SK-N-SH (cell line): ENCODE measurements at regions not wholly inside any gene's neighbourhood (a gene's known extent, or its start where the extent isn't known, plus 50 kb on each side); places are given as distances from the start of the nearest gene placed in this dataset.

ENCODE experiments used
- CHD2 ChIP-seq: fragments of 150-350 bp; IDR thresholded peaks from 2 replicates; pipeline ENCODE4 v1.6.1; 2018; ENCODE audit warnings: low read length; ENCODE audit not compliant: partially characterized antibody
- CTCF ChIP-seq: fragments of 200-600 bp; sonication (generic); IDR thresholded peaks from 2 replicates; pipeline ENCODE4 v1.6.1; 2017; ENCODE audit warnings: antibody characterized with exemption, mild to moderate bottlenecking, moderate library complexity
- POLR2AphosphoS5 ChIP-seq: IDR thresholded peaks from 2 replicates; pipeline ENCODE4 v1.6.1; 2012; ENCODE audit warnings: low read depth, low read length
- SMC3 ChIP-seq: IDR thresholded peaks from 2 replicates; pipeline ENCODE4 v1.6.1; 2012; ENCODE audit warnings: low read depth, low read length, improper control_type of control experiment
- TAF1 ChIP-seq: IDR thresholded peaks from 2 replicates; pipeline ENCODE4 v1.6.1; 2012; ENCODE audit warnings: low read depth, mild to moderate bottlenecking, low read length, moderate library complexity, borderline replicate concordance
- TCF12 ChIP-seq: IDR thresholded peaks from 2 replicates; pipeline ENCODE4 v1.4.0; 2012
- USF2 ChIP-seq: fragments of 150-350 bp; IDR thresholded peaks from 2 replicates; pipeline ENCODE4 v1.6.1; 2017; ENCODE audit warnings: antibody characterized with exemption, low read length, low read depth, borderline replicate concordance
- YY1 ChIP-seq: IDR thresholded peaks from 2 replicates; pipeline ENCODE4 v1.4.0; 2012; ENCODE audit warnings: low read depth, mild to moderate bottlenecking
- TF ChIP-seq, protein P1 (sequence below): IDR thresholded peaks from 2 replicates; pipeline ENCODE4 v1.4.0; 2012; ENCODE audit warnings: low read depth
- TF ChIP-seq, protein P2 (sequence below): IDR thresholded peaks from 2 replicates; pipeline ENCODE4; 2012

DNA sequence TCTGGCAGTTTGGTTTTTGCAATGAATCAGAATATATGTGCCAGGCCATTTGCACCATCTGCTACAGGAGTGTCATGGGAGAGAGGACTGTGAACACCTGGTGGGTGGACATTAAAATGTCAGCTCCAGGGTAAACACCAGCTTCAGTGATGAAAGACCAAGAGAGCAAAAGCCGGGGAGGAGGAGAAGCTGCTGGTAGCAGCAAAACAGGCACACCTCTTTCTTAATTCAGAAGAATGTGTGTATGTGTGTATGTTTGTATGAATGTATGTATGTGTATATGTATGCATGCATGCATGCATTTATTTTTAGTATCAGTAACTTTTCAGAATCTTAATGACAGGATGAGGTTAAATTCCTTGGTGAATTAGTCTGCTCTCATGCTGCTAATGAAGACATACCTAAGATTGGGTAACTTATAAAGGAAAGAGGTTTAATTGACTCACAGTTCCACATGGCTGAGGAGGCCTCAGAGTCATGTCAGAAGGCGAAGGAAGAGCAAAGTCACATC is 357.4 kb upstream of the PRICKLE1 start:
- no peak for TF ChIP-seq POLR2AphosphoS5
- no peak for TF ChIP-seq CTCF
- TF ChIP-seq, protein P1, sequence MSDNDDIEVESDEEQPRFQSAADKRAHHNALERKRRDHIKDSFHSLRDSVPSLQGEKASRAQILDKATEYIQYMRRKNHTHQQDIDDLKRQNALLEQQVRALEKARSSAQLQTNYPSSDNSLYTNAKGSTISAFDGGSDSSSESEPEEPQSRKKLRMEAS = no peak
- TF ChIP-seq YY1 = no peak
- TF ChIP-seq SMC3 = no peak
- no peak for TF ChIP-seq TAF1
- TF ChIP-seq, protein P2, sequence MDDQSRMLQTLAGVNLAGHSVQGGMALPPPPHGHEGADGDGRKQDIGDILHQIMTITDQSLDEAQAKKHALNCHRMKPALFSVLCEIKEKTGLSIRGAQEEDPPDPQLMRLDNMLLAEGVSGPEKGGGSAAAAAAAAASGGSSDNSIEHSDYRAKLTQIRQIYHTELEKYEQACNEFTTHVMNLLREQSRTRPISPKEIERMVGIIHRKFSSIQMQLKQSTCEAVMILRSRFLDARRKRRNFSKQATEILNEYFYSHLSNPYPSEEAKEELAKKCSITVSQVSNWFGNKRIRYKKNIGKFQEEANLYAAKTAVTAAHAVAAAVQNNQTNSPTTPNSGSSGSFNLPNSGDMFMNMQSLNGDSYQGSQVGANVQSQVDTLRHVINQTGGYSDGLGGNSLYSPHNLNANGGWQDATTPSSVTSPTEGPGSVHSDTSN = no peak
- TF ChIP-seq CHD2 = no peak
- TF ChIP-seq TCF12 = no peak
- TF ChIP-seq USF2 = no peak
